OCI-M1 (cell line): ENCODE measurements at regions not wholly inside any gene's neighbourhood (a gene's known extent, or its start where the extent isn't known, plus 50 kb on each side); places are given as distances from the start of the nearest gene placed in this dataset.
"Not testable (repeated sequence)": the region's sequence is repeated elsewhere in the genome, so short reads cannot be mapped to it uniquely, and the experiment has no call there.

Experiments
- DNase-seq: peaks from one replicate; lab custom pipeline; 2025; lab: John Stamatoyannopoulos, UW

- DNase-seq, result no peak
These were observed 236.5 kb upstream of the SPHKAP start for GRCh38 chr2:228417956-228418355.

- no peak for DNase-seq
These were observed 236.0 kb upstream of the SPHKAP start for GRCh38 chr2:228417526-228417925.

GRCh38 chr2:228410061-228410460 lies 228.6 kb upstream of the SPHKAP start:
- DNase-seq, result no peak

GRCh38 chr2:228409493-228409892 lies 228.0 kb upstream of the SPHKAP start:
- DNase-seq, result no peak

GRCh38 chr2:228408529-228409227 lies 227.2 kb upstream of the SPHKAP start:
- DNase-seq, result no peak

- no peak for DNase-seq
These were observed 226.3 kb upstream of the SPHKAP start for GRCh38 chr2:228407821-228408220.

GRCh38 chr2:228401065-228401912 lies 219.8 kb upstream of the SPHKAP start:
- no peak for DNase-seq

- no peak for DNase-seq
These were observed 206.3 kb upstream of the SPHKAP start for GRCh38 chr2:228387776-228388175.

GRCh38 chr2:228378696-228379425 lies 197.4 kb upstream of the SPHKAP start:
- no peak for DNase-seq

- DNase-seq, result no peak
These were observed 196.7 kb upstream of the SPHKAP start for GRCh38 chr2:228378233-228378632.

- no peak for DNase-seq
These were observed 196.0 kb upstream of the SPHKAP start for GRCh38 chr2:228377533-228377932.

GRCh38 chr2:228374741-228375140 lies 193.3 kb upstream of the SPHKAP start:
- DNase-seq, result no peak

- no peak for DNase-seq
These were observed 191.7 kb upstream of the SPHKAP start for GRCh38 chr2:228373191-228373590.

- DNase-seq, result no peak
These were observed 190.7 kb upstream of the SPHKAP start for GRCh38 chr2:228372212-228372611.

- no peak for DNase-seq
These were observed 188.0 kb upstream of the SPHKAP start for GRCh38 chr2:228369400-228370031.

- DNase-seq, result no peak
These were observed 185.9 kb upstream of the SPHKAP start for GRCh38 chr2:228367356-228367755.

- no peak for DNase-seq
These were observed 178.0 kb upstream of the SPHKAP start for GRCh38 chr2:228359473-228359872.

- no peak for DNase-seq
These were observed 174.4 kb upstream of the SPHKAP start for GRCh38 chr2:228355897-228356296.

- DNase-seq, result not testable (repeated sequence)
These were observed 171.5 kb upstream of the SPHKAP start for GRCh38 chr2:228352980-228353379.

GRCh38 chr2:228352048-228352447 lies 170.6 kb upstream of the SPHKAP start:
- no peak for DNase-seq

- no peak for DNase-seq
These were observed 167.1 kb upstream of the SPHKAP start for GRCh38 chr2:228348516-228349064.

- no peak for DNase-seq
These were observed 163.0 kb upstream of the SPHKAP start for GRCh38 chr2:228344531-228344930.
